WERI-Rb-1 (cell line): ENCODE measurements at regions not wholly inside any gene's neighbourhood (a gene's known extent, or its start where the extent isn't known, plus 50 kb on each side); places are given as distances from the start of the nearest gene placed in this dataset.
"Not testable (repeated sequence)": the region's sequence is repeated elsewhere in the genome, so short reads cannot be mapped to it uniquely, and the experiment has no call there.

Source experiments
- DNase-seq: peaks from one replicate; pipeline ENCODE4 v3.0.0-alpha.2; 2020
- H3K27ac ChIP-seq: fragments of 250-450 bp; sonication (Bioruptor Pico); 2 replicates; pipeline ENCODE4 v1.5.1; 2020; ENCODE audit warnings: mild to moderate bottlenecking, moderate library complexity
- H3K27me3 ChIP-seq: fragments of 250-450 bp; sonication (Bioruptor Pico); 2 replicates; pipeline ENCODE4 v1.5.1; 2021; ENCODE audit warnings: mild to moderate bottlenecking, low read depth, moderate library complexity; ENCODE audit not compliant: insufficient read depth, severe bottlenecking
- H3K36me3 ChIP-seq: fragments of 250-450 bp; sonication (Bioruptor Pico); 2 replicates; pipeline ENCODE4 v1.5.1; 2020; ENCODE audit warnings: mild to moderate bottlenecking, moderate library complexity
- H3K4me3 ChIP-seq: 2 replicates; pipeline ENCODE4 v1.5.1; 2011; ENCODE audit warnings: low read depth, mild to moderate bottlenecking, control low read depth, low read length
- H3K9me3 ChIP-seq: fragments of 250-450 bp; sonication (Bioruptor Pico); 2 replicates; pipeline ENCODE4 v1.5.1; 2021; ENCODE audit warnings: mild to moderate bottlenecking, moderate library complexity; ENCODE audit not compliant: severe bottlenecking
- TF ChIP-seq, protein P1 (sequence below): IDR thresholded peaks from 2 replicates; pipeline ENCODE4 v1.5.1; 2011; ENCODE audit warnings: low read depth, mild to moderate bottlenecking, control low read depth, inconsistent platforms, low read length

DNA sequence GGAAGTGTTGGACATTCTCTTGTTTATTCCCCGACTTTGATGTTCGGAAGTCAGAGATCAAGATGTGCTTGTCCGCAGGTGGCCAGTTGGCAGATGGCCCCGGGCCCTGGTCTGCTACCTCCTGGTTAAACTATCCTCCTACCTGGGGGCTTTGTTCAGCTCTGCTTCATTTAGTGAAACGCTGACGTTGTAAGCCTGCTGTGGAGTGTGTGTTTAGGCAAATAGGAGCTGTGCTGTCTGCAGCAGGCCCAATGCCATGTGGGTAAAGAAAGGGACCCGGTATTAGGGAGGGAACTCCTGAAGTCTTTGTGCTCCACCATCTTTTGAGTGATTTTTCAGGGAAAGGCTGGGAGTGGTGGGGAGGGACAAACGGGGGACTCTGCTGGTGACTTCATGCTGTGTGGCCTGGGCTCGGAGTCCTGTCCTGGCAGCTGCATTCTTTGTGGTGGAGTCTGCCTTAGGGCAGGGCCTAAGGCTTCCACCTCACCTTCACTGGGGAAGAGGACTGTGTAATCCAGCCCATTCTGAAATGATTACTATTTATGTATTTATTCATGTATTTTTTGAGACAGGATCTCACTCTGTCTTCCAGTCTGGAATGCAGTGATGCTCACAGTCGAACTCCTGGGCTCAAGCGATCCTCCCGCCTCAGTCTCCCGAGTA, 171.1 kb upstream of the KLF6 start:
- TF ChIP-seq, protein P1, sequence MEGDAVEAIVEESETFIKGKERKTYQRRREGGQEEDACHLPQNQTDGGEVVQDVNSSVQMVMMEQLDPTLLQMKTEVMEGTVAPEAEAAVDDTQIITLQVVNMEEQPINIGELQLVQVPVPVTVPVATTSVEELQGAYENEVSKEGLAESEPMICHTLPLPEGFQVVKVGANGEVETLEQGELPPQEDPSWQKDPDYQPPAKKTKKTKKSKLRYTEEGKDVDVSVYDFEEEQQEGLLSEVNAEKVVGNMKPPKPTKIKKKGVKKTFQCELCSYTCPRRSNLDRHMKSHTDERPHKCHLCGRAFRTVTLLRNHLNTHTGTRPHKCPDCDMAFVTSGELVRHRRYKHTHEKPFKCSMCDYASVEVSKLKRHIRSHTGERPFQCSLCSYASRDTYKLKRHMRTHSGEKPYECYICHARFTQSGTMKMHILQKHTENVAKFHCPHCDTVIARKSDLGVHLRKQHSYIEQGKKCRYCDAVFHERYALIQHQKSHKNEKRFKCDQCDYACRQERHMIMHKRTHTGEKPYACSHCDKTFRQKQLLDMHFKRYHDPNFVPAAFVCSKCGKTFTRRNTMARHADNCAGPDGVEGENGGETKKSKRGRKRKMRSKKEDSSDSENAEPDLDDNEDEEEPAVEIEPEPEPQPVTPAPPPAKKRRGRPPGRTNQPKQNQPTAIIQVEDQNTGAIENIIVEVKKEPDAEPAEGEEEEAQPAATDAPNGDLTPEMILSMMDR, result no peak
- Histone ChIP-seq H3K9me3 (no peaks in the 10 kb centered on the region), H3K36me3 (no peaks in the 10 kb centered on the region), H3K27ac (no peak overlapping the region), H3K4me3 (no peak overlapping the region), H3K27me3 (no peaks in the 10 kb centered on the region)
- DNase-seq, result no peak

DNA sequence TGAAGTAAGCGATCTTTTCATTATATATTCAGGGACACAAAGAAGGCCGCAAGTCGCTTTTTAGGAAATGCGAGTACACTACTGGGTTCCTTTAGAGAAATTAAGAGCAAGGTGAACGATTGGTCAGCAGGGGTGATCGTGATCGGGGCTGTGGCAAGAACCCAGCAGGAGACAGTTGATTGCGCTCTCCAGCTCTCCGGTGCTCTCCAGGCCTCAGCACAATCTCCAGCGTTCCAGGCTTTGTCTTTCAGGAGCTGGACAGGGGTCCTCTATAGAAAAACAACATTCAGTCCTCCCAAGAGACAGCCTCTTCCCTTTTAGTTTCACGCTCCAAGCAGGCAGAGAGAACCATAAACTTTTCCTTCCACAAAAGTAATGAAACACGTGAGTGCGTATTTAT, 170.5 kb upstream of the KLF6 start:
- Histone ChIP-seq H3K36me3 (no peaks in the 10 kb centered on the region), H3K9me3 (no peaks in the 10 kb centered on the region), H3K27me3 (no peaks in the 10 kb centered on the region), H3K27ac (no peak overlapping the region), H3K4me3 (no peak overlapping the region)
- DNase-seq, result no peak
- TF ChIP-seq, protein P1, result no peak

DNA sequence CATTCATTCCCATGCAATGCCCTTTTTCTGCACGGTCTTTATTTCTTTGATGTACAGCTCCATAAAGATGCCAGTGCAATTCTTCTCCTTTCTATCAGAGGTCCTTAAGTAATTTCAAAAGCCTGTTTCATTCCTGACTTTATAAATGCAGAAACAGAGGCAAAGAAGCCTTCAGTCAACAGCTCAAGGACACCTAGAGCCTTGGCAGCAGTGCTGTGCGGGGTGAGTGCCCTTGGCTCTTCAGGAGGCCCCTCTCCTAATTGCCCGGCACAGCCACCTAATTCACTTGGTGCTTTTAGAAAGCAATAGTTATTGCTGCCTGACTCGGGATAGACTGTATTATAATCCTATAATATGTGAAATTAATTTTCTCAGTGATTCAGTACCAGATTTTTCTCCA, 169.6 kb upstream of the KLF6 start:
- DNase-seq, result no peak
- Histone ChIP-seq H3K27ac (no peak overlapping the region), H3K27me3 (no peaks in the 10 kb centered on the region), H3K4me3 (no peak overlapping the region), H3K9me3 (no peaks in the 10 kb centered on the region), H3K36me3 (no peaks in the 10 kb centered on the region)
- TF ChIP-seq, protein P1, result no peak

DNA sequence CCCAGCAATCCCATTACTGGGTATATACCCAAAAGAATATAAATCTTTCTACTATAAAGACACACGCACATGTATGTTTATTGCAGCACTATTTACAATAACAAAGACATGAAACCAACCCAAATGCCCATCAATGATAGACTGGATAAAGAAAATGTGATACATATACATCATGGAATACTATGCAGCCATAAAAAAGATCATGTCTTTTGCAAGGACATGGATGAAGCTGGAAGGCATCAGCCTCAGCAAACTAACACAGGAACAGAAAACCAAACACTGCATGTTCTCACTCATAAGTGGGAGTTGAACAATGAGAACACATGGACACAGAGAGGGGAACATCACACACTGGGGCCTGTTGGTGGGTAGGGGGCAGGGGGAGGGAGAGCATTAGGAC, 169.0 kb upstream of the KLF6 start:
- H3K36me3 ChIP-seq, H3K9me3 ChIP-seq, H3K4me3 ChIP-seq, H3K27me3 ChIP-seq, DNase-seq, H3K27ac ChIP-seq: not testable (repeated sequence)

DNA sequence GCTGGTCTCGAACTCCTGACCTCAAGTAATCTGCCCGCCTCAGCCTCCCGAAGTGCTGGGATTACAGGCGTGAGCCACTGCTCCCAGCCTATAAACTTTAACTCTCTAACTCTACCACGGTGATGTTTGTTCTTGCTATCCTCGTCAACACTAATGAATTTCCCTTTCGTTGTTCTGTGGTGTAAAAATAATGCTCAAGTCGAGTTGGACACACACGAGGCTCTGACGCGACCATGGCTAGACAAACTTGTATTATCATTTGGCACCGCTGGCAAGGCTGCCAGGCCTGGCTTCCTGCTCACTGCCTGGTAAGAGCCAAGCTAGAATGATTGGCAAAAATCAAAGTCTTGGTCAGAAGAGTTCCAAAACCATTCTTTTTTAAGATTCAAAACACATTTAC, 167.0 kb upstream of the KLF6 start:
- H3K9me3 ChIP-seq, result no peaks in the 10 kb centered on the region
- no peak overlapping the region for H3K27ac ChIP-seq
- no peaks in the 10 kb centered on the region for H3K36me3 ChIP-seq
- H3K27me3 ChIP-seq, result no peaks in the 10 kb centered on the region
- TF ChIP-seq, protein P1, result no peak
- H3K4me3 ChIP-seq, result no peak overlapping the region
- DNase-seq, result no peak

DNA sequence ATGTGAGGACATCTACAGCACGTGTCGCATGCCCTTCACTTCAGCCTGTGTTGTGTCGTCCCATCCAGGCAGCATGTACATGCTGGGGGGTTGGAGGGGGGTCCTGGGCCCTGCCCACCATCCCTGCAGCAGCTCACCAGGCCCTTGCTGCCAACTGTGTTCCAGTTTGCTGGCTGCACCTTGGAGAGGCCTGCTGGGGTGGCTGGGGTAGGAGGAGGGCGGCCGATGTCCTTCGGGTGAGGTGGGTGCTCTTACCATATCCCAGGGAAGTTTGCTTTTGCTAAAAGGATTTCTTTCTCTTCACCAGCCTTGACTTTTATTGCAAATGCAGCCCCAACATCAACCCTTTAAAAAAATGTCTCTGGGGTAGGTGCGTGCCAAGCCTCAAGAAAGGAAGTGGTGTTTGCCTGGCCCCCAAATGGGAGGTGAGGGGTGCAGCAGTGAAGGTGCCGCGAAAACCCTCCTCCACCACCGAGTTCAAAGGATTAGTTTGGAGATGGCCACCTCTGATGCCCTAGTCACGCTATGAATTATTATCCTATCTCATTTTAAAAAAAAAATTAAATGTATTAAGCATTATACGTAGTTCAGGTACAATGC, 165.8 kb upstream of the KLF6 start:
- no peak overlapping the region for H3K4me3 ChIP-seq
- no peaks in the 10 kb centered on the region for H3K27me3 ChIP-seq
- no peak for DNase-seq
- TF ChIP-seq, protein P1, result no peak
- H3K36me3 ChIP-seq, result no peaks in the 10 kb centered on the region
- no peaks in the 10 kb centered on the region for H3K9me3 ChIP-seq
- H3K27ac ChIP-seq, result no peak overlapping the region
